Hepatocyte (in vitro differentiated cells): ENCODE measurements at regions not wholly inside any gene's neighbourhood (a gene's known extent, or its start where the extent isn't known, plus 50 kb on each side); places are given as distances from the start of the nearest gene placed in this dataset.

Source experiments
- EZH2phosphoT487 ChIP-seq: fragments of 200-600 bp; sonication (generic); IDR thresholded peaks from one replicate; pipeline ENCODE4 v1.6.1; 2018; ENCODE audit warnings: antibody characterized with exemption, mild to moderate bottlenecking, low read depth, moderate library complexity; ENCODE audit not compliant: unreplicated experiment, severe bottlenecking
- TF ChIP-seq, protein P1 (sequence below): fragments of 200-600 bp; sonication (generic); IDR thresholded peaks from 2 replicates; pipeline ENCODE4 v1.5.1; 2016; ENCODE audit warnings: antibody characterized with exemption, mild to moderate bottlenecking; ENCODE audit not compliant: poor library complexity

DNA sequence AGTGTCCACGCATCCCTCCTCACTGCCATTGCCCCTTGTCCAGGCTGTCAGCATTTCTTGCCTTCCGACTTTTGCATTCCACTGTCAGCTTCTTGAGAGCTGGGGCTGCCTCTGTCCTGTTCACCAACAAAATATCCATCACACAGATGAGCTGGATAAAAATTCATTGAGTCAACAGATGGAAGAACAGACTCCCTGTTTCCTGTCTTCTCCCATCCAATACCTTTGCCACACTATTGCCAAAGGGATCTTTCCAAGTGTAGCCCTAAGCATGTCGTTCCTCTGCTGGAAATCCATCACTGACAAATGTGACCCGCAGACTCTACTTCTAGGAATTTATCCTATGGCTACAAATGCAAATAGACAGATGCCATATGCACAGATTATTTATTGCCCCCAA is 78.0 kb upstream of the PJA1 start:
- no peak for TF ChIP-seq EZH2phosphoT487
- TF ChIP-seq, protein P1, sequence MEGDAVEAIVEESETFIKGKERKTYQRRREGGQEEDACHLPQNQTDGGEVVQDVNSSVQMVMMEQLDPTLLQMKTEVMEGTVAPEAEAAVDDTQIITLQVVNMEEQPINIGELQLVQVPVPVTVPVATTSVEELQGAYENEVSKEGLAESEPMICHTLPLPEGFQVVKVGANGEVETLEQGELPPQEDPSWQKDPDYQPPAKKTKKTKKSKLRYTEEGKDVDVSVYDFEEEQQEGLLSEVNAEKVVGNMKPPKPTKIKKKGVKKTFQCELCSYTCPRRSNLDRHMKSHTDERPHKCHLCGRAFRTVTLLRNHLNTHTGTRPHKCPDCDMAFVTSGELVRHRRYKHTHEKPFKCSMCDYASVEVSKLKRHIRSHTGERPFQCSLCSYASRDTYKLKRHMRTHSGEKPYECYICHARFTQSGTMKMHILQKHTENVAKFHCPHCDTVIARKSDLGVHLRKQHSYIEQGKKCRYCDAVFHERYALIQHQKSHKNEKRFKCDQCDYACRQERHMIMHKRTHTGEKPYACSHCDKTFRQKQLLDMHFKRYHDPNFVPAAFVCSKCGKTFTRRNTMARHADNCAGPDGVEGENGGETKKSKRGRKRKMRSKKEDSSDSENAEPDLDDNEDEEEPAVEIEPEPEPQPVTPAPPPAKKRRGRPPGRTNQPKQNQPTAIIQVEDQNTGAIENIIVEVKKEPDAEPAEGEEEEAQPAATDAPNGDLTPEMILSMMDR = no peak
